HG02938 (cell line): ENCODE measurements at regions not wholly inside any gene's neighbourhood (a gene's known extent, or its start where the extent isn't known, plus 50 kb on each side); places are given as distances from the start of the nearest gene placed in this dataset.

Experiments
- ATAC-seq: cut with Tn5 transposase; IDR thresholded peaks from one replicate; pipeline ENCODE4 v1.9.1; 2021; ENCODE audit warnings: mild to moderate bottlenecking, moderate library complexity; ENCODE audit not compliant: unreplicated experiment

GRCh38 chr3:30945291-30945690 is 50.8 kb upstream of the GADL1 start:
- no peak for ATAC-seq

DNA sequence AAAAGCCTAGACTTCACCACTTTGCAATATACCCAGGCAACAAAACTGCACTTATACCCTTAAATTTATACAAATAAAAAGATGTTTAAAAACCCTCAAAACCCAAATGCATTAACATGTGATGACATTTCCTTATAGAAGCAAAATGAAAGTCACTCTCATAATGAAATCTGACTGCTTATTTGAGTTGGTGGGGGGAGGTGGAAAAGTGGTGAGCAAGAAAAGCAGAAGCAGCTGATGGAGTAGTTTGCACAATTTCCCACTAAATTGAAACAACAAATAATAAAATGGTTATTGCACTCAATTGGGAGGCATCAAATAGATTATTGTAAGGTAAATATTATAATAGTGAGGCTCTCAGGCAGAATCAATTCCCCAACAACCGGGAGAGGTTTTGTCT is 54.0 kb upstream of the GADL1 start:
- no peak for ATAC-seq

DNA sequence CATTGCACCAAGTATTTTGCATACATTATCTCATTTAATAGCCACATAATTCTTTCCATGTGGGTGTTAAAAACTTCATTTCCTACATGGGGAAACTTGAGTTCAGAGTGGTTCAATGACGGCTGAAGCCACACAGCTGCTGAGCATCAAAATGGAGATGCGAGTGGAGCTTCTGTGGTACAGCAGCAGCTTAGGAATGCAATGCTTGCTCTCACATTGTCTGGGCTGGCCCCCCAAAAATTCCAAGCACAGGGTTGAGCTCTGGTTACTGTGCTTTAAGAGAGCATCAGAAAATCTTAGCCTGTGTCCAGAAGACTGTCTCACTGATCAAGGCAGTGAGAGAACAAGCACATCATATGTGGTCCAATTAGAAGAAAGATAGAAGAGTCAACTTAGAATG is 57.4 kb upstream of the GADL1 start:
- no peak for ATAC-seq

GRCh38 chr3:30952786-30953185 is 58.3 kb upstream of the GADL1 start:
- ATAC-seq: no peak

DNA sequence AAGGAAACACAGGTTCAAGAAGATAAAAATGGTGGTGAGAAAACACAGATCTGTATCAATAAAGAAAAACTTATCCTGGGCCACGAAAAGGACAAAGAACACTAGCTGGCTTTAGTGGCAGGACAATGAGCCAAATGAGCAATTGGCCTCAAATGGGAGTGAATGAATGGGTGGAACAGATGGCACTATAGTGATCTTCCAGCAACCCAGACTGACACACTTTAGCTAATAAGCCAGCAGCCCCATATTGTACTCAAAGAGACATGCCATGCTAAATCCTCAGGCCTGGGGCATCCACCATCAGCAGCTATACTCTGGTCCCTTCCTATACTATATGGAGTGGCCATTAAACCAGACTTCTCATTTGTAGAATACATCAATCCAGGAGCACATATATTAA is 60.0 kb upstream of the GADL1 start:
- no peak for ATAC-seq

GRCh38 chr3:30962084-30962483 is 67.6 kb upstream of the GADL1 start:
- ATAC-seq: no peak

DNA sequence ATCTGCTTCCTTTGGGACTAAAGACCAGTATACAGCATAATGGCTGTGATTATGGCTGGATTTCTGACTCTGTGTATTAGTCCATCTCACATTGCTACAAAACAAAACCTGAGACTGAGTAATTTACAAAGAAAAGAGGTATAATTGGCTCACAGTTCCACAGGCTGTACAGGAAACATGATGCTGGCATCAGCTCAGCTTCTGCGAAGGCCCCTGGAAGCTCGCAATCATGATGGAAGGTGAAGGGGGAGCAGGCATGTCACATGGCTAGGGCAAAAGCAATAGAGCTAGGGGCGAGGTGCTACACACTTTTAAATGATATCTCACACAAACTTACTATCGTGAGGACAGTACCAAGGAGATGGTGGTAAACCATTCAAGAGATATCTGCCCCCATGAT is 68.0 kb upstream of the GADL1 start:
- ATAC-seq: no peak

GRCh38 chr3:30963223-30963722 is 68.8 kb upstream of the GADL1 start:
- no peak for ATAC-seq

DNA sequence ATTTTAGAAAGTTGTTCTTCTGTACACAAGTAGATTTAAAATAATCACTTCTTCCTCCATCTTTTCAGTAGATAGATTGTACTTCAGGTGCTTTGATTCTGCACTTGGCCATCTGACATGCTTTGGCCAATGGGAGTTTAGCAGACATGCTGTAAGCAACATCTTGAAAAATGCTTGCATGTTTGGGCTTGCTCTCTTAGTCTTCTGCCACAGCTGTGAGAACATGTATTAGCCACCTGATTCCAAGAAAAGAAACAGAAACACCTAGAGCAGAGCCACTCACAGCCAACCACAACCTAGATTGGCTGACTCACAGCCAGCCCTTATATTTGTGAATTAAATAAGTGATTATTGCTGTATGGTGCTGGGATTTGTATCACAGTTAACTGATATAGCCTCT is 70.2 kb upstream of the GADL1 start:
- ATAC-seq: peak; percentile 98

DNA sequence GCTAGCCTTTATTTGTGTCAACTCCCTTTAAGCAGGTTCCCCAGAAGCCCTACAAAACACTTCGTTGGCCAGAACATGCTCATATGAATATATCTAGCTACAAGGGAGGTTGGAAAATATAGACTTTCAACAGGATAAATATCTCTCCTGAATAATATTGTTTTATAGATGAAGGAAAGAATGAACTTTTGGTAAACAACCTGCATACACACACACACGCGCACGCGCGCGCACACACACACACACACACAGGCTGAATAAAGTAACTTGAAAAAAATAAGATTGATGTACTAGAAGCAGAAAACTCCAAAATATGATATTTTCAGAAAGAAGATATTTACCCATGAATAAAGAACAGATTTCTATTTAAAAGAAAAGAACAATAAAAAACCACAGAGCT is 72.4 kb upstream of the GADL1 start:
- no peak for ATAC-seq

- ATAC-seq: no peak
Measured at GRCh38 chr3:30970183-30970582, 75.7 kb upstream of the GADL1 start.

- ATAC-seq: no peak
Measured at GRCh38 chr3:30972449-30972848, 78.0 kb upstream of the GADL1 start.

DNA sequence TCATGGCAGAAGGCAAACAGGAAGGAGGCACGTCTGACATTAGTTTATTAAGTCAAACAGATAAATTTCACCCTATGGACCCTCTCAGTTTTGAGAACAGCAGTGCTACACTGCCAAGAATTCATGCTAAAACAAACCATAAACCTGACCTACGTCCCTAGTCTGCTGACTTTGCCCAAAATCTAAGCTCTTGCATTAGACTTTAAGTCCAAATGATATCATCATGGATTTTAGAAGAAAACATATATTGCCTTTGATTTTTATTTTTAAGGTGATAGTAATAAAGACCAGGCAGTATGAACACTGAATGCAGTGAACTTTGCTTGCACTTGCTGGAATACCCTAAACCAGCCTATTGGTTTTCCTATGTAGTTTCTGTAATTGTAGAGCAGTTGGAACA is 79.6 kb upstream of the GADL1 start:
- no peak for ATAC-seq

- ATAC-seq: no peak
Measured at GRCh38 chr3:30977592-30977991, 83.1 kb upstream of the GADL1 start.

DNA sequence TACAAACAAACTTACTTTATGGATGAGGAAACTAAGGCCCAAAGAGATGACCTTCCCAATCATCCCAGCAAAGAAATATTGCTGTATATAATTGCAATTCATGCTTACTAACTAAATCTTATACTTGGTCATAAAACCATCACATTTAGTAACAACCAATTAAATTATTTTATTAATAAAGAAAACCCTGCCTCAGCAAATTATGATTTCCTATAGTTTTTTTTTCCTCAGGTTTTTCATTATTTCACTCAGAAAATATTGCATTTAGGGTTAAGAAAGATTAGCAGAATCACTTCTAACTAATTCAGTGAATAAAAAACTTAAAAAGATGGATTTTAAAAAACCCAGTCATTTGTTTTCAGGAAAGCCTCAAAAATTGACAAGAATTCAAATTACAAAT is 86.5 kb upstream of the GADL1 start:
- no peak for ATAC-seq

- ATAC-seq: no peak
Measured at GRCh38 chr3:30982416-30983075, 88.1 kb upstream of the GADL1 start.

DNA sequence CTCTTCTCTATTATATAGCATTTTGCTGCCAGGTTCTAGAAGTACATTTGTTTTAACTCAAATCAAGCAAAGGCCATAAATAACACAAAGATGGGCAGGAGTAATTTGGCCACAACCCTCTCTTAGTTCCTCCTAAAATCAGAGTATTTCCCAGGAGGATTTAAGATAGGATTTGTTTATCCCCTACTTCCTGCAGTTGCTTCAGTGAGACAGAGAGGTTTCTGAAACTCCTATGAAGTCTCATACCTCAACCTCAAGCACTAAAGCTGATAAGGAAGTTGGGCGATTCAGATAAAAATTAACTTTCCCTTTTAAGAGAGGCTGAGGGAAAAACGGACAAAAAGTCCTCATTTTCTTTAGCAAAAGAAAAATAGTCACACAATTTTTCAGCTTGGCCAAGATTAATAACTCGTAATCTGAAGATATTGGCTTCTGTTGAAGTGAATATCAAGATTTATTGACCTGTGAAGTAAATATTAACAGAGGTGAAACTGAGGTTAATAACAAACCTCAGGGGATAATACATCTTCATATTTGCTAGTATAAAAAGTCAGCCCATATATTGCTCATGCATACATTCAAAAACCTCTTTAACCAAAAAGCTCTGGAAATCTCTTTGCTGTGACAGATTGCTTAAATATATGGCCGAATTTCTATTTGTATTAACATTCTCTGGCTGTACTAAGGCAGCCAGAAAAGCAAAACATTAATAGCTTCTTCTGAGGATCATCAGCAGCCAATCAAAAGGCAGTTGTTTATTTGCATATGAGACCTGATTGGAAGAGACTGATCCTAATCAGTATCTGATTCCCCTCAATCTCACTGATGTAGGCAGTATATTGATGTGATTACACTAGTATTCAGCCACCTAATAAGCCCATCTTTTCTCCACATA is 90.6 kb upstream of the GADL1 start:
- ATAC-seq: peak; percentile 53

DNA sequence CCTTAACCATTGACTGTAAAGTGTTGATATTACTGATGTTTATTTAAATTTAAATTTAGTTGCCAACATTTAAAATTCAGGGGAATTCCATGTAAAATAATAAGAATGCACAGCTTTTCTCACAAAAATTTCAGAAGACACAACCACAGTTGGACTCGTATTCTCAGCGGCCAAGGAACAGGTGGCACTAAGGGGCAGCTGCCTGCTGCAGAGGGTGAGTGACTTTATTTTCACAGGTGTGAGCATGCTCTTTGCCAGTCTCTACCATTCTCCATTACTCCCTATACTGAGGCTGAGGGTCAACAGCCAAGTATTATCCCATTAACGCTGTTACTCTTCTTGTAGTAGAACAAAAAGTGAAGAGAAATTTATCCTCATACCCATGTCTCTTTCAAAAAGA is 92.1 kb upstream of the GADL1 start:
- ATAC-seq: no peak

DNA sequence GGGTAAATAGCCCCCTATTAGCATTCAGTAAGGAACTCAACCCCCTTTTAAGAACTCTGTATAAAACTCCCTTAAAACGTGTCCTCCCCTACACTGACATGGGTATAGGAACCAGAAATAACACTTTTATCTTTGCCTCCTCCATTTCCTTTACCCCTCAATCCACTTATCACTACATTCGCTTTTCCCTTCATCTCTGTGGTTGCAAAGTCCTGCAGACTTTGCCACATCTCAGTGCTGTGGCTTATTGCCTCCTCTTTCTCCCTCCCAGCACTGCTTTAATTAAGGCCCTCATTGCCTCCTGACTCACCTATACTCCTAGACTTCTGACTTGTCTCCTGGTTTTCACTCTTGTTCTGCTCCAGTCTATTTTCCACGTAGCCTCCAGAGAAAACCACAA is 94.3 kb upstream of the GADL1 start:
- ATAC-seq: no peak

- no peak for ATAC-seq
Measured at GRCh38 chr3:30989276-30990030, 95.0 kb upstream of the GADL1 start.

GRCh38 chr3:30996467-30996866 is 102.0 kb upstream of the GADL1 start:
- ATAC-seq: no peak

- ATAC-seq: peak; percentile 76
Measured at GRCh38 chr3:31002730-31003129, 108.3 kb upstream of the GADL1 start.
